Caki2 (cell line): ENCODE measurements at regions not wholly inside any gene's neighbourhood (a gene's known extent, or its start where the extent isn't known, plus 50 kb on each side); places are given as distances from the start of the nearest gene placed in this dataset.

Experiments used
- DNase-seq: peaks from one replicate; pipeline ENCODE4 v3.0.0-alpha.2; 2015; ENCODE audit warnings: low read depth
- in situ Hi-C: cut with HindIII; loops from 2 replicates; pipeline ENCODE4 v1.10.0; 2016; ENCODE audit warnings: low sequenced_read_pairs, low pct_unique_long_range_greater_than_20kb, mixed read lengths

DNA sequence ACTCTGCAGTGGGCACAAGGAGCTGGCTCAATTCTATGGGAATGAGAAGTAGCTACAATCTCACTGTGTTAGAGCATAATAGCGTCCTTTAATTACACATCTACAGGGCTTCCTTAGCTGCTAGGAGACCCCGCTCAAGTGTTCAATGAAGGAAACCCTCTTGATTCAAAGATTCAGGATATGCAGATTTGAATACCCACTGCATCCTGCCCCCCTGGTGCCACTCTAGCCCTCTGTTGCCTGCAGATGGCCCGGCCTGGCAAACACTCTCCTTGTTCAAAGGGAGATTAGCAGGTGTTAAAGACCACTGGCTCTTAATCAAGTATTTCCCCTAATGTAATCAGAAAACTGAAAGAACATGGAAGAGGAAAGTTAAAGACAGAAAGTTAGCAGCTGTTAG, 356.6 kb downstream of the VGLL3 start:
- DNase-seq: no peak
- in situ Hi-C loops: no loop called here

DNA sequence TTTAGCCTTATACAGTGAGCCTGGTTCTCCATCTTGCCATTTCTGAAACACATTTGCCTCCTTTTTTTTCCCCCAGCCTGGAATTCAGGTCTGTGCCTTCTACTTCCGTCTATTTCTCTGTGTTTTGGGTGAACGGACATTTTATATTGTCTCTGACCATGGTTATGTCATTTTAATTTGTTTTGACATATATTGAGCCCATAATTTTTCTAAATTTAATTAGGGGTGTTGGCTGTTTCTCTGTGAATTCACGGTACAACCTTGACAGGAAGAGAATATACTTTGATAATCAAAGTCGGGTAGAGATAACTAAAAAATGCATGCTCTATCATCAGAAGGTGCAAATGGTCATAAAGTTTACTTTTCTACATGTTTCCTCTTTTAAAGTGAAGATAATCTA, 361.4 kb downstream of the VGLL3 start:
- no peak for DNase-seq
- in situ Hi-C loops: no loop called here

DNA sequence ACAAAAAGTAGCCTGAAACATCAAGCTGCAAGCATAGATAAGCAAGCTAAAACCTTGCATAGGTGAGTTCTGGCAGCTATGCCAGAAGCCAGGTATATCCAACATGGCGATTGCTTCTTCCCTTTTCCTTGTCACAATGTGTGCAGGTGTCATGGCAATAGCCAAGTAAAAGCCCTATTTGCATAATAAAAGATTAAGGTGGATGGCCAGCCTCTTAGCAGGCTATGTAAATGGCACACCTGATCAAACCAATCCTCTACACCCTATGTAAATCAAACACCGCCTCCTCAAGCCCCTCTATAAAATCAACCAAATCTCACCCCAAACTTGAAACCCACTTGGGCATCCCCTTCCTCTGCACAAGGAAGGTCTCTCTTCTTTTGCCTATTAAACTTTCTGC, 366.8 kb downstream of the VGLL3 start:
- DNase-seq: no peak
- in situ Hi-C loops: no loop called here

DNA sequence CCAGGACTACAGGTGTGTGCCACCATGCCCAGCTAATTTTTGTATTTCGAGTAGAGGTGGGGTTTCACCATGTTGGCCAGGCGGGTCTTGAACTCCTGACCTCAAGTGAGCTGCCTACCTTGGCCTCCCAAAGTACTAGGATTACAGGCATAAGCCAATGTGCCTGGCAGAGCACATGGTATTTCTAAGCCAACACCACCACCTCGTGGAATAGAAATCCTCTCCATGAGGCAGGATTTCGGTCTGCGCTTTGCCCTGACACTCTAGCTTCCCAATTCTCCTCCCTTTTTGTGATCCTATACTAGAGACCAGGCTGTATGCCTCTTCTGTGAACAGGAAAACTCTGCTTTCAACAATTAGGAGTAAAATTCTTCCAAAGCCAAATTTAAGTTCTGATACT, 372.2 kb downstream of the VGLL3 start:
- no peak for DNase-seq
- in situ Hi-C loops: no loop called here

DNA sequence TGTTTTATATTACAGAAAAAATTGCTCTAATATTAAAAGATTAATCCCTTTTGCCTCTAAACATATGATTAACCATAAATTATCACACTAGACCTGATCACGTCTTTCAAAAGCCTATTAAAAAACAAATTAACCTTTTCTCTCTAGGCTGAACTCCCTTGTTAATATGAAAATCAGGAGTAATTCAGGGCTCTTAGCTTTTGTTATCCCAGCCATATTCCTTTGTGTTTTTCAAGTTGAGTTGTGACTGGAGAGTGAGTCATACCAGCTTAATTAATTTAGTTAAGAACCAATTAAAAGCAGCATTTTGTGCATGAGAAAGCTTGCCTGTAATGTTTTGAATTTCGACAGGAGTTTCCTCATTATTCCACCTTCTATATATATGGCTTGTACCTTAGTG, 385.8 kb downstream of the VGLL3 start:
- no peak for DNase-seq
- in situ Hi-C loops: no loop called here

DNA sequence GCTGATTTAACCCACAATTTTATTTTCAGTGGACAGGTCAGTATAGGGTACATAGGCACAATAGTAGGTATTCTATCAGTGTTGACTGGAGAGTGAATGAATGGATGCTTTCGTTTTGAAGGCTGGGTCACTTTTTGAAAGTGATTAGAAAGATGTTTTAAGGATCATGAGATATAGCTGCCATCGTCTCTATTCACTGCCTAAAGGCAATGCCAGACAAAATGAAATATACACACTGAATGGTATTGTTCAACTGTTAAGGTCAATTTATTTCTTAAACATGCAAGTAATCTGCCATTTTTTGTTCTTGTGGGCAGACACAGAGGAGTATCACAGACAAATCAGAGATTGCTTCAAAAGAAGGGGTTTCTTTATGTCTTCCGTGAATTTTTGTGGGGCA, 395.3 kb downstream of the VGLL3 start:
- in situ Hi-C loops: no loop called here
- no peak for DNase-seq

DNA sequence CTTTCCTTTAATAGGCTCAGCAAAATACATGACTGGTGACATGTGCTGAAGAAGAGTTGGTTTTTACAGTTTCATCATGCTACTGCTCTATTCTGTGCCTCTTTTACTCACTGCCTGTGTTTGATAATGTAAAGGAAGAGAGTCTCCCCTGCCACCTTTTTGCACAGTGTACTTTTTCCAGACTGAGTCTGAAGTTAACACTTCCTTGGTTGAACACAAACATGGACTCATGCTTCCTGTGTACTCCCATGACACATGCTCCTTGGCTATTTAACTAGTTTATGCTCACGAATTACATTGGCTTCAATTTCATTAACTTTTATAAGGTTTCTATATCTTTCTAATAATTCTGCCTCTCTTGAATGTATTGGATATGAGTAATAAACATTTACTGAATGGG, 396.1 kb downstream of the VGLL3 start:
- DNase-seq: no peak
- in situ Hi-C loops: no loop called here

DNA sequence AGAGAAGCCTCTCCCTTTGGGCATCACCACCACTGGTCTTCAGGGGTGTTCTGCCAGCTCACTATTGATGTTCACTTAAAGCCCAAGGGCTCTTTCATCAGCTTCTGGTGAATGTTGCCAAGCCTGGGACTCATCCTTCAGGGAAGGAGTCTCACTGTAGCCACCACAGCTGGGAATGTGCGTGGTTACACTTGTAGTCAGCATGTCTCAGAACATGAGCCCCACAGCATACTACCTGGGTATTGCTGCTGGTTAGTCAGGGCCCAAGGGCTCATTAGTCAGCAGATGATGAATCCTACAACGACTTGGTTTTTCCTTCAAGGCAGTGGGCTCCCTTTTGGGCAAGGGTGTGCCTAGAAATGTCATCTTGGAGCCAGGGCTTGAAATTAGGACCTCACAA, 412.9 kb downstream of the VGLL3 start:
- in situ Hi-C loops: no loop called here
- DNase-seq: no peak

DNA sequence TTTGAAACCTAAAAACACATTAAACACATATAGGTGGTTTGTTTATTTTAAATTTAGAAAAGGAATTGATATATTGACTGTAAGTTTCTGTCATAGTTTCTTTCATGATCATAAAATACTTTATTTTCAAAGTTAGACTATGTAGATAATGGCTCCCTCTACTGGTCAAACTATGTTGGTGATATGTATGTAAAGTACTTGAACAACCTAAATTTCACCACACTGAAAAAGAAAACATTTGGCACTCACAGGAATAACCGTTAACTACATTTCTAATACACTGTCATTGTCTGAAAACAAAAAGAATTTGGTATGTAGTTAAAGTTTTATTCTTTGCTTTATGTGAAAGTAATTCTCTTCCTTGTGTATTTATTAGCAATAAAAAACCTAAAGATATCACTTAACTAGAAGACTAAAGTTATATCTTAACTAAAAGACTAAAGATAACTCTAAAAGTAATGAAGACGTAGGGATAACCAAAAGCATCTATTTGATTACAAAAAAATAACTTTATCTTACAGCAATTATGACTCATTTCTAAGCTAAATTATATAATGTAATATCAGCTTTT, 427.5 kb downstream of the VGLL3 start:
- in situ Hi-C loops: no loop called here
- DNase-seq: peak; percentile 10

DNA sequence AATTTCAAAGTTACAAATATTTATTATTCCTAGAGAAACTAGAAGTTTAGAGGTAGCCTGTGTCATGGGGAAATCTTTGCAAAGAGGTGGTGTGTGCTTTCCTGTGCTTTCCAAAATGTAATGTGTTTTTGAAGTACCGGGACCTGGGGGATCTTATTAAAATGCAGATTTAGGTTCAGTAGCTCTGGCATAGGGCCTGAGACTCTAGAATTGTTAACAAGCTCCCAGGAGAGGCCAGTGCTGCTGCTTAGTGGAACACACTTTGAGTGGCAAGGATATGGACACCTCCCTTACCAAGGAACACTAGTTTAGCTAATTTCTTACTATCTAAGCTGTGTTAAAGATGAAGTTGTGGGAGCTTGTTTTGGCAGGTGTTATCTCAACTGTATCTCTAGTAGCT, 428.9 kb downstream of the VGLL3 start:
- in situ Hi-C loops: no loop called here
- DNase-seq: no peak

DNA sequence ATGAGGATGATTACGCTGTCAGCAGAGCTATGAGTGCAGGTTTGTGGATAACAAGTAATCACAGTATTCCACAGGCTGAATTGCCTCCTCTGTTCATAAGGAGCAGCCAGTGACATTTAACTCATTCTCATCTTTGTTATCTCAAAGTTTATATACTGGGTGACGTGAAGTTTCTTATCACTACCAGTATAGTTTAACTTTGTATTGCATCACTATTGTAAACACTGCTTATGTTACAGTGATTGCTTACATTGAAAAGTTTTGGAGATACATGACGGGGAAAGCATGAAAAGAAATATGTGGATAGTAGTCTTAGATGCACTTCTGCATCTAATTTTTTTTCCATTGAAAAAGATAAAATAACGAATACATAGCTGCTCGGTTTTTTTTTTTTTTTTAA, 429.7 kb downstream of the VGLL3 start:
- DNase-seq: no peak
- in situ Hi-C loops: no loop called here

DNA sequence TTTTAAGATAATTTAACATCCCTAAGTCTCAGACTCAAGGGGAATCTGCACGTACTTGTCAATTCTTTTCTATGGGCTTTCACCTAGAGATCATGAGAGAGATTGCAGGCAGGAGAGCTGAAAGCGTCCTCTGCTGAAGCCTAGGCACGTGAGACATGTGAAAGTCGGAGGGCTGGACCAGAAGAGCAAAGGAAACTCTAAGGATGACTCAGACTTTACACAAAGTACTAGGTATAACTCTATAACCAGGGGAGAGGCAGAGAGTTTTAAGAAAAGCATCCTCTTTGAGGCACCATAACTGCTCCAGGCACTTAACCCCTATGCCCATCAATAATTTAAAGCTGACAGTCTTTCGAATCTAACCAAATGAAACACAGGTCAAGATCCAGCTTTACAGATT, 436.6 kb downstream of the VGLL3 start:
- in situ Hi-C loops: no loop called here

DNA sequence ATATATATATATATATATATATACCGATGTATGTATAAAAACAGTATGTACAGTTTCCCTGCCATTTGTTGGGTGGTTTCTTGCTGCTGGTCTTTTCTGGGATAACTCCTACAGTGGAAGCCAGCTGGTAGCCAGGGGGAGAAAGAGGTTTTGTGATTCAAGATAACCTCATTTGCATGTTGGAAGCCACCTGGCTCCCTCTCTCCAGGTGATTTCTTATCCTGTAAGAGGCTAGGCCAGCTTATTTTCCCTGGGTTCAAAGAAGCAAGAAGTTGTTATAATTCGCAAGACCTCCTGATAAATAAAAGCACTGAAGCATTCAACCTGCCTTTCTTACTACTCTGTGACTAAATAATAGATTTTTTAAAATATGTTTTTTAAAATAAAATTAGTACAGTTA, 443.3 kb downstream of the VGLL3 start:
- no peak for DNase-seq
- in situ Hi-C loops: no loop called here

More for the DNA sequence above, 436.6 kb downstream of the VGLL3 start:
- DNase-seq: no peak

DNA sequence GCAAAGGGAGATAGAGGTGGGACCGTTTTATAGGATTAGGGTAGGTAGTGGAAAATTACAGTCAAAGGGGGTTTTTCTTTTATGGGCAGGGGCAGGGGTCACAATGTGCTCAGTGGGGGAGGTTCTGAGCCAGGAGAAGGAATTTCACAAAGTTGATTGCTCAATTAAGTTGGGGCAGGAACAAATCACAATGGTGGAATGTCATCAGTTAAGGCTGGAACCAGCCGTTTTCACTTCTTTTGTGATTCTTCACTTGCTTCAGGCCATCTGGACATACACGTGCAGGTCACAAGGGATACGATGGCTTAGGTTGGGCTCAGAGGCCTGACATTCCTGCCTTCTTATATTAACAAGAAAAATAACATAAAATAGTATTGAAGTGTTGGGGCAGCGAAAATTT, 453.8 kb downstream of the VGLL3 start:
- in situ Hi-C loops: no loop called here
- DNase-seq: no peak

DNA sequence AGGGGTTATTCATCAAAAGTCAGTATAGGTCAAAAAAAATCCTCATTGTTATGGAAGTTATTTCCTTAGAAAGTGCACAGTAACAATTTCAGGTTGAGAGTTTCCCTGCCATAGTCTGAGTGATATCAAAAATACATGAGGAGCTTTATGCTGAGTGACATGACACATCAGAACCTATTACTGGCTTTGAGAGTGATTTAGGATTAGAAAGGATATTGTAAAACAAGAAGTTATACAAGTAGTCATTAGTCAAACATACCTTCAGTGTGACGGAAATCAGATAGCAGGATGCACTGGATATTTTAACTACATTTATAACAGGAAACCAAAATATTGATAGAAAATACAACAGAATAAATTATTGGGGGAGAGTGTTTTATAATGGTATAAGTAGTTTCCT, 471.1 kb downstream of the VGLL3 start:
- in situ Hi-C loops: no loop called here
- DNase-seq: no peak

DNA sequence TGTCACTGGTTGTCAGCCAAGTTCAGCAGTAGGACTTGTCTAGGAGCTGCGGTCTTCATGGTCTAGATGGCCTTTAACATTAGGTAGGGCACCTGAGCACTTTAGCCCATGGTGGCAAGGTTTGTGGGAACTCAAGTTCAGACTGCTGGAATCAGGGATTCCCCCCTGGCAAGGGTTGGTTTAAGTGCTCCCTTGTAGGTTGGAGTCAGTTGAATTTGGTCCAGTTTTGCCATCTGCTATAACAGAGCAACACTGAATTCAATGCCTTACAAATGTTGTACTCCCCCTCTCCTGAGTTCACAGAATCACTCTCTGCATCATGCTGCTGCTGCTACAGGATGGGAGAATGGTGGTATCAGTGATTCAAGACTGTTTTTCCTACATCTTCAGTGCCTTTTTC, 509.3 kb downstream of the VGLL3 start:
- in situ Hi-C loops: no loop called here

DNA sequence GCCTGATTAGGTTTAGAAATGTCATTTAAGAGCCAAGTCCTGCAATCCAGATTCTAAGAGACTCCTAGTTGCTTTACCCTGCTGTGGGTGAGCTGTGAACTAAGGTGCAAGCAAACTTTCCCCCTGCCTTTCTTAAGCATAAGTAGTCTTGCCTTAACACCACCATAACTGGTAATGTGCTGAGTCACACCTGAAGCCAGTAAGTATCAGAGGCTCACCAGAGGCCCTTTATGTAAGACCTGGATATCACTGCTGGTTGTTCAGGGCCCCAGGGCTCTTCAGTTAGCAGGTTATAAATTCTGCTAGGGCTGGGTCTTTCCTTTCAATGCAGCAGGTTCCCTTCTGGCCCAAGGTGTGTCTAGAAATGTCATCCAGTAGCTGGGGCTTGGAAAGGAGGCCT, 509.9 kb downstream of the VGLL3 start:
- in situ Hi-C loops: no loop called here
- no peak for DNase-seq

More for the DNA sequence above, 509.3 kb downstream of the VGLL3 start:
- no peak for DNase-seq

DNA sequence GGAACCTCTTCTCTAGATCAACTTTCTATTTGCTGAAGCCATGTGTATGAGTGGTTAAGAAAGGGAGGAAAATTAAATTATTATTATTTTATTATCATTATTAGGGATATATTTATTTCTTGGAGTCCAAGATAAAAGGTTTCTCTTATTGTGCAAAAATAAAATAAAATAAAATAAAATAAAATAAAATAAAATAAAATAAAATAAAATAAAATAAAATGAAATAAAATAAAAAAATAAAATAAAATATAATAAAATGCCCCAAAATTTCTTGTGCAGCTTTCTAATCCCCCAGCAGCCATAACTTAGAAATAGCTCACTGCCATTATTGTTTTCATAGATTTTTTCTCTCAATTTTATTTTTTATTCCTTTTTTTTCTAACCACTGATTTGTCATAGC, 526.8 kb downstream of the VGLL3 start:
- in situ Hi-C loops: no loop called here
- no peak for DNase-seq

DNA sequence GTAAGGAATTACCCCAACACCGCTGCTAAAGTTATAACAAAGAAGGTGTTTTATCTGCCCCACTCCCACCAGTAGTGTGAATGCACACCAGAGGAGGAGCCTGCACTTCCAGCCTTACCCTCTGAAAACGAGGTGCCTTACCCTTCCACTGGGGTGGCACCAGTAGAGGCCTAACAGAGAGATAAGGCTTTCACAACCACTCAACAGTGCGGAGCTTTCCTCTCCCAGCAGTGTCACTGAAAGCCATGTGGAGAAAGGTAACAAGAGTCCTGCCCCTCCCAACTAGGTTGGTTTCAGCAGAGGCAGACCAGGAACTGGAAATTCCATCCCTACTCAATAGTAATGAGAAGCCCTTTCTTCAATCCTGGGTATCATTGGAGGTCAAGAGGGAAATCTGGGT, 539.2 kb downstream of the VGLL3 start:
- no peak for DNase-seq
- in situ Hi-C loops: no loop called here

DNA sequence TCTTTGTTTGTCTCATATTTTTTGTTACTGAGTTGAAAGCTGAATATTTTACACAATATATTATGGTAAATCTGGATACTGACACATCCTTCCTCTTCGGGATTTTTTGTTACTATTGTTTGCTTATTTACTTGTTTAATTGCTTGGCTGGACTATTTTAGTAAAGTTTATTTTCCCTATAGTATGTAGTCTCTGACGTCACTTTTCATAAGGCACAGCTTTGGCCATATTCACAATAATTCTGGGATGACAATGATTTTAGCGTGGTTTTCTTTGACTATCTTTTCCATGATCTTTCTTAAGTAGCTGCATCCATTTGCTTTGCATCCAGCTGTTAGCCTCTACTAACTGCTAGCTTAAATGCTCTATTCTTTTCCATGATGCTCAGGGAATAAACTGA, 552.4 kb downstream of the VGLL3 start:
- in situ Hi-C loops: no loop called here
- DNase-seq: no peak

DNA sequence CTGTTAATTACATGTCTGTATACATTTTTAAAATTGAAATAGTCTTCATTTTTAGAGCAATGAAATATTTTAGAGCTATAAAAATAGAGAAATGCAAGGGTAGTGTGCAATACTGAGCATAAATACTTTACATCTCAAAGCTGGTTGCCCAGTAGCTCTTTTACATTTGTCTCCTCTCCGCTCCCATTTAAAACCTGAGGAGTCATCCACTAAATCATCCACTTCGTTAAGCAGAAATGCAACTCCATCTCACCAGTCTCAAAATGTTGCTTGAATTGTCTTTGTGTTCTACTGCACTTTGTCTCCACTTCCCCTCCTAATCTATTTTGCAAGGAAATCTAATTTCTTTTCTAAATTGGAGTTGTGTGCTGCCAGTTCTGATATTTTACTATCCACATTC, 563.6 kb downstream of the VGLL3 start:
- no peak for DNase-seq
- in situ Hi-C loops: no loop called here
